DOHH2 (cell line): ENCODE measurements at regions not wholly inside any gene's neighbourhood (a gene's known extent, or its start where the extent isn't known, plus 50 kb on each side); places are given as distances from the start of the nearest gene placed in this dataset.

ENCODE experiments used
- H3F3A ChIP-seq: fragments of 200-600 bp; sonication (generic), shearing (Covaris generic); 2 replicates; pipeline ENCODE4 v1.6.0; 2016; ENCODE audit warnings: antibody characterized with exemption, mild to moderate bottlenecking; ENCODE audit not compliant: control insufficient read depth, insufficient read depth
- H3K27ac ChIP-seq: fragments of 200-600 bp; sonication (generic); 2 replicates; pipeline ENCODE4 v1.5.1; 2014; ENCODE audit warnings: low read depth, mild to moderate bottlenecking, low read length, moderate library complexity
- H3K27me3 ChIP-seq: fragments of 200-600 bp; sonication (generic); 2 replicates; pipeline ENCODE4 v1.6.1; 2014; ENCODE audit warnings: mild to moderate bottlenecking, low read length, mixed read lengths; ENCODE audit not compliant: control insufficient read depth
- H3K36me3 ChIP-seq: fragments of 200-600 bp; sonication (generic); 2 replicates; pipeline ENCODE4 v1.6.1; 2014; ENCODE audit warnings: mild to moderate bottlenecking, low read length, moderate library complexity, mixed read lengths; ENCODE audit not compliant: control insufficient read depth
- H3K4me1 ChIP-seq: fragments of 200-600 bp; sonication (generic); 2 replicates; pipeline ENCODE4 v1.6.1; 2014; ENCODE audit warnings: mild to moderate bottlenecking, low read length, mixed read lengths; ENCODE audit not compliant: control insufficient read depth
- H3K4me2 ChIP-seq: fragments of 200-600 bp; sonication (generic); 2 replicates; pipeline ENCODE4 v1.6.0; 2014; ENCODE audit warnings: mild to moderate bottlenecking, low read length, moderate library complexity
- H3K4me3 ChIP-seq: fragments of 200-600 bp; sonication (generic); 2 replicates; pipeline ENCODE4 v1.5.1; 2014; ENCODE audit warnings: mild to moderate bottlenecking, low read length, mixed read lengths
- H3K79me2 ChIP-seq: fragments of 200-600 bp; sonication (generic); 2 replicates; pipeline ENCODE4 v1.6.1; 2014; ENCODE audit warnings: mild to moderate bottlenecking, low read length, mixed read lengths; ENCODE audit not compliant: control insufficient read depth
- H3K9me2 ChIP-seq: fragments of 200-600 bp; sonication (generic); replicated peaks from 2 replicates; pipeline ENCODE4 v1.6.1; 2014; ENCODE audit warnings: mild to moderate bottlenecking, low read length, mixed read lengths; ENCODE audit not compliant: control insufficient read depth
- H3K9me3 ChIP-seq: fragments of 200-600 bp; sonication (generic); 2 replicates; pipeline ENCODE4 v1.6.1; 2014; ENCODE audit warnings: antibody characterized with exemption, low read length, mixed read lengths; ENCODE audit not compliant: control insufficient read depth, insufficient read depth
- H4K20me1 ChIP-seq: fragments of 200-600 bp; sonication (generic); 2 replicates; pipeline ENCODE4 v1.6.0; 2014; ENCODE audit warnings: low read depth, mild to moderate bottlenecking, antibody characterized with exemption, low read length, moderate library complexity; ENCODE audit not compliant: control insufficient read depth, insufficient read depth
- EZH2phosphoT487 ChIP-seq: fragments of 200-600 bp; sonication (generic); IDR thresholded peaks from 2 replicates; pipeline ENCODE4 v1.6.1; 2017; ENCODE audit warnings: borderline replicate concordance, mild to moderate bottlenecking, antibody characterized with exemption, low read length, moderate library complexity, mixed read lengths
- TF ChIP-seq, protein P1 (sequence below): fragments of 200-600 bp; sonication (generic); IDR thresholded peaks from one replicate; pipeline ENCODE4 v1.5.1; 2014; ENCODE audit warnings: antibody characterized with exemption, mild to moderate bottlenecking, low read depth, low read length; ENCODE audit not compliant: poor library complexity, severe bottlenecking

DNA sequence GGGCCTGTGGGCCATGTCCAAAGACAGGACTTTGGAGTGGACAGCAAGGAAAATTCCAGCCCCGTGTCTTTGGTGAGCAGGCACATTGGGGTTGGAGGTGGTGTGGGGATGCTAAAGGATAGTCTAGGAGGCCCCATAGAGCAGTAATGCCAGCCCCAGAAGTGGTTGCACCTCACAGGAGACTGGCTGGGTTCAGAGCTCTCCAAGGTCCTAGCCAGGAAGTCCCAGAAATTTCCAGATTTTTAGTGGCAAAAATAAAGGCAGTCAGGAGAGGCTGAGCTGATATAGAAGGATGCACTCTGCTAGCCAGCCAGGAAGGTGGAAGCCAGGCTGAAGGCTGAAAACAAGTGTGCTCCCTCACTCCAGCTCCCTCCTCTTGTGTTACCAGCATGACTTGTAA lies 144.0 kb upstream of the KCND3 start:
- Histone ChIP-seq H4K20me1 (no peaks in the 10 kb centered on the region), H3F3A (no peaks in the 10 kb centered on the region), H3K4me2 (no peak overlapping the region), H3K9me3 (no peaks in the 10 kb centered on the region), H3K79me2 (no peaks in the 10 kb centered on the region), H3K4me1 (no peaks in the 10 kb centered on the region), H3K27me3 (no peaks in the 10 kb centered on the region), H3K9me2 (no peaks in the 10 kb centered on the region), H3K36me3 (no peaks in the 10 kb centered on the region), H3K4me3 (no peak overlapping the region), H3K27ac (no peak overlapping the region)
- TF ChIP-seq, protein P1, sequence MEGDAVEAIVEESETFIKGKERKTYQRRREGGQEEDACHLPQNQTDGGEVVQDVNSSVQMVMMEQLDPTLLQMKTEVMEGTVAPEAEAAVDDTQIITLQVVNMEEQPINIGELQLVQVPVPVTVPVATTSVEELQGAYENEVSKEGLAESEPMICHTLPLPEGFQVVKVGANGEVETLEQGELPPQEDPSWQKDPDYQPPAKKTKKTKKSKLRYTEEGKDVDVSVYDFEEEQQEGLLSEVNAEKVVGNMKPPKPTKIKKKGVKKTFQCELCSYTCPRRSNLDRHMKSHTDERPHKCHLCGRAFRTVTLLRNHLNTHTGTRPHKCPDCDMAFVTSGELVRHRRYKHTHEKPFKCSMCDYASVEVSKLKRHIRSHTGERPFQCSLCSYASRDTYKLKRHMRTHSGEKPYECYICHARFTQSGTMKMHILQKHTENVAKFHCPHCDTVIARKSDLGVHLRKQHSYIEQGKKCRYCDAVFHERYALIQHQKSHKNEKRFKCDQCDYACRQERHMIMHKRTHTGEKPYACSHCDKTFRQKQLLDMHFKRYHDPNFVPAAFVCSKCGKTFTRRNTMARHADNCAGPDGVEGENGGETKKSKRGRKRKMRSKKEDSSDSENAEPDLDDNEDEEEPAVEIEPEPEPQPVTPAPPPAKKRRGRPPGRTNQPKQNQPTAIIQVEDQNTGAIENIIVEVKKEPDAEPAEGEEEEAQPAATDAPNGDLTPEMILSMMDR = no peak
- TF ChIP-seq EZH2phosphoT487 = no peak

DNA sequence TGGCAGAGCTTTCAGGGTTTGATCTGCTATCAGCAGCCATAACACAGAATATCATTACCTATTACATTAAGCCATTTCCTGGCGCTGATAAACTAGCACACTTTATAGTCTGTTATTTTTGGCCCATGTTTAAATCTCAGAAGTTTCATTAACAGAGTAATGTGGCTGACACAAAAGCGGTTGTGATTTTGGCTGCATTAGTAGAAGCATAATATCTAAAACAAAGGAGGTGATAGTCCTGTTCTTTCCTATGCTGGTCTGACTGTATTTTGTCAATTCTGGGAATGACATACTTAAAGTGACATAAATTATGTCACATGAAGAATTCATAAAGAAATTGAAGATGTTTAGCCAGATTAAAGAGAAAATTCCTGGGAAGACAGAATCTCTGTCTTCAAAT lies 151.3 kb upstream of the KCND3 start:
- no peaks in the 10 kb centered on the region for H3K36me3 ChIP-seq
- no peak overlapping the region for H3K4me2 ChIP-seq
- H3K27me3 ChIP-seq = no peaks in the 10 kb centered on the region
- no peaks in the 10 kb centered on the region for H3K9me3 ChIP-seq
- H3F3A ChIP-seq = no peaks in the 10 kb centered on the region
- H3K4me1 ChIP-seq = no peaks in the 10 kb centered on the region
- H4K20me1 ChIP-seq = no peaks in the 10 kb centered on the region
- no peak for TF ChIP-seq EZH2phosphoT487
- TF ChIP-seq, protein P1 = no peak
- no peaks in the 10 kb centered on the region for H3K79me2 ChIP-seq
- H3K27ac ChIP-seq = no peak overlapping the region
- no peaks in the 10 kb centered on the region for H3K9me2 ChIP-seq
- H3K4me3 ChIP-seq = no peak overlapping the region

DNA sequence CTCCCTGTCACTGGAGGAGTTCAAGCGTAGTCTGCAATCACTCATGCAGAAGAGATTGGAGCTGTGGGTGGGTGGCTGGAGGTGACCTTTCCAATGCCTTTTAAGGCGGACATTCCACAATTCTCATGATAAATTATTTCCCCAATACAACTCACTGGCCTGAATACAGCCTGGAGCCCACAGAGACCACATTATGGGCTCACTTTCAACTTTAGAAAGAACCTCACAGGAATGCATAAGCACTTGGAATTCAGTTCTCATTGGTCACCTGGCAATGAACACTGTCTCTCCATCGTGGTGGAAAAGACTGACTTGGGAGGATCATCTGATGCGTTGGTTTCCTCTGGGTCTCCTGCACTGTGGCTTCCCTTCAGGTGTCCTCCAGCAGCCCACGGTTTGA lies 151.8 kb upstream of the KCND3 start:
- Histone ChIP-seq H4K20me1 (no peaks in the 10 kb centered on the region), H3K4me1 (no peaks in the 10 kb centered on the region), H3K36me3 (no peaks in the 10 kb centered on the region), H3K27me3 (no peaks in the 10 kb centered on the region), H3K79me2 (no peaks in the 10 kb centered on the region), H3F3A (no peaks in the 10 kb centered on the region), H3K4me2 (no peak overlapping the region), H3K9me2 (no peaks in the 10 kb centered on the region), H3K9me3 (no peaks in the 10 kb centered on the region), H3K27ac (no peak overlapping the region), H3K4me3 (no peak overlapping the region)
- TF ChIP-seq EZH2phosphoT487 = no peak
- TF ChIP-seq, protein P1 = no peak

DNA sequence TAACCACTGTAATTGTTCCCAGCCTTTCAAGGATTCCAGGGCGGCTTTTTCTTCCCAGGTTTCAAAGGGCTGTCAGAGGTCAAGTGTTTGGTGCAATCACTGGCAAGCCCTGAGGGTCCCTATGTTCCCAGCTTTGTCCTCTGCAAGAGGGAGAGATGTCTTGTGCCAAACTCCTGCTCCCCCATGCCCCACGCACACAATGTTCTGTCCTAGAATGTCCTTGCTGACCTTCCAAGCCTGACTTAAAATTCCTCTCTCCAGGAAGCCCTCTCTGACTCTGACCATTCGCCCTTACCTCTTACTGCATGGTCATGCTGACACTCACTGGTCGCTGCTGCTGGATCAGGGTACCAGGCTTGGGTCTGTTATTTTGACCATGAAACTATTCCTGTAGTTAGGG lies 152.5 kb upstream of the KCND3 start:
- Histone ChIP-seq H3K4me3 (no peak overlapping the region), H3K9me3 (no peaks in the 10 kb centered on the region), H3K27ac (no peak overlapping the region), H4K20me1 (no peaks in the 10 kb centered on the region), H3K9me2 (no peaks in the 10 kb centered on the region), H3K79me2 (no peaks in the 10 kb centered on the region), H3F3A (no peaks in the 10 kb centered on the region), H3K4me1 (no peaks in the 10 kb centered on the region), H3K36me3 (no peaks in the 10 kb centered on the region), H3K4me2 (no peak overlapping the region), H3K27me3 (no peaks in the 10 kb centered on the region)
- no peak for TF ChIP-seq EZH2phosphoT487
- TF ChIP-seq, protein P1 = no peak
